B cell (primary cell): ENCODE measurements at regions not wholly inside any gene's neighbourhood (a gene's known extent, or its start where the extent isn't known, plus 50 kb on each side); places are given as distances from the start of the nearest gene placed in this dataset.

Experiments
- ATAC-seq: fragments of 200-7000 bp; cut with Tn5 transposase; one replicate; pipeline ENCODE4 v1.10.0; 2021; ENCODE audit warnings: low read depth, mild to moderate bottlenecking, moderate number of reproducible peaks, moderate library complexity
- CTCF ChIA-PET: fragments of 350-600 bp; sonication (Branson Sonifier 250); formaldehyde crosslinking; loops from one replicate; lab custom pipeline; 2021; ENCODE audit warnings: antibody characterized with exemption, inconsistent platforms; lab: Charles Lee
- POLR2A ChIA-PET: fragments of 350-600 bp; sonication (Branson Sonifier 250); formaldehyde crosslinking; loops from one replicate; lab custom pipeline; 2021; ENCODE audit warnings: antibody characterized with exemption; lab: Charles Lee
- DNase-seq: peaks from one replicate; pipeline ENCODE4 v3.0.0; 2013
- H2AFZ ChIP-seq: 2 replicates; pipeline ENCODE4 v1.6.1; 2012; ENCODE audit warnings: mild to moderate bottlenecking, low read depth, low read length; ENCODE audit not compliant: insufficient read depth, poor library complexity, severe bottlenecking
- H3K27ac ChIP-seq, 2 donors: 1 replicate in 1 of 2; 2 replicates in 1 of 2; pipeline ENCODE4 v1.5.1; 2012 to 2013; ENCODE audit warnings: low read length in 2 of 2, mild to moderate bottlenecking in 2 of 2, moderate library complexity in 1 of 2
- H3K27me3 ChIP-seq, 4 experiments: fragments of 200-600 bp in 1 of 4; sonication (generic) in 1 of 4; replicated peaks in 1 of 4; 1 replicate in 2 of 4; 2 replicates in 2 of 4; pipeline versions ENCODE4 v1.6.1 to v1.7.0; 2013 to 2016; ENCODE audit warnings: low read length in 3 of 4, mild to moderate bottlenecking in 2 of 4, mixed read lengths in 1 of 4, moderate library complexity in 1 of 4; ENCODE audit not compliant: insufficient read depth in 4 of 4, control insufficient read depth in 3 of 4; ENCODE audit errors: control extremely low read depth in 1 of 4
- H3K36me3 ChIP-seq, 2 experiments: replicated peaks in 1 of 2; 1 replicate in 1 of 2; 2 replicates in 1 of 2; pipeline versions ENCODE4 v1.6.1 to v1.7.1; 2013; ENCODE audit warnings: low read length in 1 of 2; ENCODE audit not compliant: insufficient read depth in 2 of 2, control insufficient read depth in 1 of 2; ENCODE audit errors: control extremely low read depth in 1 of 2, extremely low read depth in 1 of 2
- H3K4me1 ChIP-seq, 2 donors: fragments of 200-600 bp in 1 of 2; sonication (generic) in 1 of 2; 1 replicate in 1 of 2; 2 replicates in 1 of 2; pipeline versions ENCODE4 v1.5.1 to v1.6.1; 2013 to 2017; ENCODE audit warnings: low read length in 2 of 2; ENCODE audit not compliant: control insufficient read depth in 2 of 2, insufficient read depth in 2 of 2
- H3K4me2 ChIP-seq: replicated peaks from 2 replicates; pipeline ENCODE3; 2012; ENCODE audit warnings: mild to moderate bottlenecking, low read depth, low read length; ENCODE audit not compliant: poor library complexity, severe bottlenecking
- H3K4me3 ChIP-seq, 5 experiments: fragments of 200-600 bp in 1 of 5; sonication (generic) in 1 of 5; 1 replicate in 3 of 5; 2 replicates in 2 of 5; pipeline versions ENCODE4 v1.5.1 to v1.7.0; 2011 to 2016; ENCODE audit warnings: low read length in 4 of 5, mild to moderate bottlenecking in 4 of 5, low read depth in 2 of 5, control low read depth in 1 of 5, moderate library complexity in 1 of 5; ENCODE audit not compliant: insufficient read depth in 1 of 5; ENCODE audit errors: control extremely low read depth in 1 of 5, extremely low read depth in 1 of 5
- H3K79me2 ChIP-seq: fragments of 200-600 bp; sonication (generic); one replicate; pipeline ENCODE4 v1.6.0; 2016; ENCODE audit warnings: low read length; ENCODE audit not compliant: control insufficient read depth, insufficient read depth
- H3K9ac ChIP-seq: fragments of 200-600 bp; sonication (generic); 2 replicates; pipeline ENCODE4 v1.6.1; 2017; ENCODE audit warnings: mild to moderate bottlenecking, low read length, moderate library complexity
- H3K9me3 ChIP-seq, 3 donors: one replicate each; pipeline versions ENCODE4 v1.6.1 to v1.7.1; 2013; ENCODE audit warnings: low read length in 2 of 3; ENCODE audit not compliant: control insufficient read depth in 2 of 3, insufficient read depth in 1 of 3; ENCODE audit errors: control extremely low read depth in 1 of 3
- H4K20me1 ChIP-seq: 2 replicates; pipeline ENCODE4 v1.6.0; 2012; ENCODE audit warnings: mild to moderate bottlenecking, low read length; ENCODE audit not compliant: insufficient read depth, control insufficient read depth, poor library complexity, severe bottlenecking
- H3K27ac Mint-ChIP-seq: one replicate; pipeline ENCODE4 v1.8.0; 2021; ENCODE audit warnings: mixed read lengths
- H3K27me3 Mint-ChIP-seq: one replicate; pipeline ENCODE4 v1.8.0; 2021; ENCODE audit warnings: mixed read lengths
- H3K4me1 Mint-ChIP-seq: one replicate; pipeline ENCODE4 v1.8.0; 2021; ENCODE audit warnings: mixed read lengths
- H3K4me3 Mint-ChIP-seq: one replicate; pipeline ENCODE4 v1.8.0; 2021; ENCODE audit warnings: mixed read lengths
- H3K9me3 Mint-ChIP-seq: one replicate; pipeline ENCODE4 v1.8.0; 2022; ENCODE audit warnings: mixed read lengths; ENCODE audit not compliant: insufficient read depth
- EZH2 ChIP-seq: IDR thresholded peaks from 2 replicates; pipeline ENCODE4 v1.6.1; 2012; ENCODE audit warnings: borderline replicate concordance, low read depth, mild to moderate bottlenecking, moderate library complexity, low read length; ENCODE audit not compliant: insufficient read depth, poor library complexity, severe bottlenecking
- WGBS: methylation state at CpG from one replicate; pipeline ENCODE4 v1.1.5; 2013; ENCODE audit warnings: missing lambda C conversion rate; ENCODE audit not compliant: insufficient coverage; 5-methylcytosine and 5-hydroxymethylcytosine counted together
- intact Hi-C: fragments of 100-400 bp; cut with micrococcal nuclease; formaldehyde crosslinking; loops from one replicate; pipeline ENCODE4 v1.10.0; 2022
- TF ChIP-seq, protein P1 (sequence below): fragments of 200-600 bp; IDR thresholded peaks from one replicate; pipeline ENCODE4 v1.8.0; 2022; ENCODE audit warnings: antibody characterized with exemption, mild to moderate bottlenecking

DNA sequence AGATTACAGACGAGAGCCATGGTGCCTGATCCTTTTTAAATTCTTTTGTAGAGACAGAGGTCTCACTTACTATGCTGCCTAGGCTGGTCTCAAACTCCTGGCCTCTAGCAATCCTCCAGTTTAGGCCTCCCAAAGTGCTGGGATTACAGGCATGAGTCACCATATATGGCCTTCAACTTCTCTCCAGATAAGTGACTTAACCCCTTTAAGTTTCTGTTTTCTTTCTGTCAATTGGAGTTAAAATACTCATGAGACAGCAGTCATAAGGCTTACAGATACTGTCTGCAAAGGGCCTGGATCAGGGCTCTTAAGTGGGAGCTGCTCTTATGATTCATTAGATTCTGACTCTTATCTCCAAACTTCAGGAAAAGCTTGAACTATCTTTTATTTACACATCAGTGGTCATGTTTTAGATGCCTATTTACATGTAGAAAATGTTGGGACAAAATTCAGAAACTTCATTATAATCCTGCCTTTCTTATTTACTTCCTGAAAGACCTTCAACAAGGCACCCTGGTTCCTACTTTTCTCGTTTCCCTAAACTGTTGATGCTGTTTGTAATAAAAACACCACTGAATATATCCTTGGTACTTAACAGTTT lies 271.5 kb upstream of the TBX3 start:
- intact Hi-C loops: no loop called here
- Histone ChIP-seq H3K4me1 (no peaks in the 10 kb centered on the region), H3K9ac (no peak overlapping the region), H3K4me3 (no peak overlapping the region), H4K20me1 (no peaks in the 10 kb centered on the region), H3K36me3 (no peaks in the 10 kb centered on the region), H3K27me3 (no peaks in the 10 kb centered on the region), H2AFZ (no peak overlapping the region), H3K79me2 (no peaks in the 10 kb centered on the region), H3K27ac (no peak overlapping the region), H3K9me3 (peaks cover 0 to 6% (median 0%) of the 10 kb centered on the region in 3 donors), H3K4me2 (no peak overlapping the region)
- no peak overlapping the region for H3K27ac Mint-ChIP-seq
- WGBS: 100% methylated on average over 1 of the region's 2 CpGs
- H3K4me1 Mint-ChIP-seq: no peaks in the 10 kb centered on the region
- DNase-seq (no peak), ATAC-seq (no peak)
- H3K9me3 Mint-ChIP-seq: no peaks in the 10 kb centered on the region
- POLR2A ChIA-PET: no interaction called here
- no peak for TF ChIP-seq EZH2
- TF ChIP-seq, protein P1, sequence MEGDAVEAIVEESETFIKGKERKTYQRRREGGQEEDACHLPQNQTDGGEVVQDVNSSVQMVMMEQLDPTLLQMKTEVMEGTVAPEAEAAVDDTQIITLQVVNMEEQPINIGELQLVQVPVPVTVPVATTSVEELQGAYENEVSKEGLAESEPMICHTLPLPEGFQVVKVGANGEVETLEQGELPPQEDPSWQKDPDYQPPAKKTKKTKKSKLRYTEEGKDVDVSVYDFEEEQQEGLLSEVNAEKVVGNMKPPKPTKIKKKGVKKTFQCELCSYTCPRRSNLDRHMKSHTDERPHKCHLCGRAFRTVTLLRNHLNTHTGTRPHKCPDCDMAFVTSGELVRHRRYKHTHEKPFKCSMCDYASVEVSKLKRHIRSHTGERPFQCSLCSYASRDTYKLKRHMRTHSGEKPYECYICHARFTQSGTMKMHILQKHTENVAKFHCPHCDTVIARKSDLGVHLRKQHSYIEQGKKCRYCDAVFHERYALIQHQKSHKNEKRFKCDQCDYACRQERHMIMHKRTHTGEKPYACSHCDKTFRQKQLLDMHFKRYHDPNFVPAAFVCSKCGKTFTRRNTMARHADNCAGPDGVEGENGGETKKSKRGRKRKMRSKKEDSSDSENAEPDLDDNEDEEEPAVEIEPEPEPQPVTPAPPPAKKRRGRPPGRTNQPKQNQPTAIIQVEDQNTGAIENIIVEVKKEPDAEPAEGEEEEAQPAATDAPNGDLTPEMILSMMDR: no peak
- H3K27me3 Mint-ChIP-seq: no peaks in the 10 kb centered on the region
- no peak overlapping the region for H3K4me3 Mint-ChIP-seq
- CTCF ChIA-PET: no interaction called here

DNA sequence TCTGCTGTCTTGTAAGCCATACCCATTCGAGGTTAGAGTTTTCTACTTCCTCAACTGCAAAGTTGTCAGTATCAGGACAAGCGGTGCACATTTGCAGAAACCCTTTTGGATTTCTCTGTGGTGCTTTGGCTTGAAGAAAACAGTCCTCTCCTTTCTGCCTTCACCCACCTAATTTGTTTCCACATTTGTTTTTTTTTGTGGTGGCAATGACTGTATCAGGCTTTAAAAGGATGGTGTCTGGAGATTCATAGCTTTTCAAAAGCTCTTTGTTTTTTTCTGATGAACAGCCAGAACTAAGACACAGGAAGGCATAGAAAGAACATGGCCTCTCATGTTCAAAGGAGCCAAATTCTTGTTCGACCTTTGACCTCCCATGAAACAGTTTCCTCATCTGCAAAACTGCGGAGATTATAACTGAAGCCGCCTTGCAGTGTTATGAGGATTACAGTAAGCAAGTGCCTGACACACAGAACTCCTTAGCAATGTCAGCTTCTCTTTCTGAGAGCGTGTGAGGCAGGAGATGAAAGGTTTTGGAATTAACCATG lies 270.6 kb upstream of the TBX3 start:
- no peak overlapping the region for H3K4me2 ChIP-seq
- H3K9me3 ChIP-seq: peaks cover 0 to 6% (median 0%) of the 10 kb centered on the region in 3 donors
- 90% methylated on average over 2 of the region's 6 CpGs for WGBS
- no peaks in the 10 kb centered on the region for H3K36me3 ChIP-seq
- H3K27me3 ChIP-seq: no peaks in the 10 kb centered on the region
- ATAC-seq (no peak), DNase-seq (no peak)
- H3K4me1 Mint-ChIP-seq: no peaks in the 10 kb centered on the region
- no peak overlapping the region for H3K9ac ChIP-seq
- no peaks in the 10 kb centered on the region for H4K20me1 ChIP-seq
- H3K27ac ChIP-seq: no peak overlapping the region
- no peak for TF ChIP-seq EZH2
- TF ChIP-seq, protein P1: no peak
- H3K4me3 Mint-ChIP-seq: no peak overlapping the region
- CTCF ChIA-PET: no interaction called here
- POLR2A ChIA-PET: no interaction called here
- H3K4me3 ChIP-seq: no peak overlapping the region
- H3K4me1 ChIP-seq: no peaks in the 10 kb centered on the region
- H3K27me3 Mint-ChIP-seq: no peaks in the 10 kb centered on the region
- intact Hi-C loops: no loop called here
- H3K9me3 Mint-ChIP-seq: no peaks in the 10 kb centered on the region
- no peak overlapping the region for H2AFZ ChIP-seq
- H3K27ac Mint-ChIP-seq: no peak overlapping the region
- H3K79me2 ChIP-seq: no peaks in the 10 kb centered on the region
